K562 (cell line): ENCODE measurements at regions not wholly inside any gene's neighbourhood (a gene's known extent, or its start where the extent isn't known, plus 50 kb on each side); places are given as distances from the start of the nearest gene placed in this dataset.

Experiments used
- ATAC-seq: fragments of 200-7000 bp; cut with Tn5 transposase; 3 replicates; pipeline ENCODE4 v1.9.1; 2020; ENCODE audit warnings: moderate library complexity
- BruUV-seq: library from RNA; stranded (reverse); fragments of 400-500 nt; replicated peaks from 2 replicates; lab custom pipeline; 2021; lab: Mats Ljungman, UMichigan
- CTCF ChIA-PET: fragments of 300-600 bp; formaldehyde crosslinking; extraction: SDS; loops from one replicate; lab custom pipeline; 2021; ENCODE audit warnings: low intra/inter-chr PET ratio; lab: Yijun Ruan, JAX
- POLR2A ChIA-PET: fragments of 300-600, 350-650 bp; sonication (Branson Sonifier 250); formaldehyde crosslinking; extraction: SDS; loops from one replicate; lab custom pipeline; 2021; ENCODE audit warnings: antibody characterized with exemption, inconsistent platforms; lab: Yijun Ruan, JAX
- DNase-seq, 4 experiments: peaks; one replicate each; pipeline versions ENCODE4 v3.0.0 to v3.0.0-alpha.2; 2011 to 2018; ENCODE audit warnings: low spot score in 3 of 4, mixed read lengths in 3 of 4; ENCODE audit errors: extremely low read depth in 1 of 4
- FAIRE-seq: peaks from 2 replicates; lab custom pipeline; 2011; peaks lifted over from hg19 to GRCh38; lab: Jason Lieb, UNC
- H2AFZ ChIP-seq: 2 replicates; pipeline ENCODE4 v1.6.0; 2011; ENCODE audit warnings: low read depth, low read length, control low read depth, inconsistent platforms
- H3K27ac ChIP-seq: fragments of 200-600 bp; 3 replicates; pipeline ENCODE4 v1.8.0; 2011; ENCODE audit warnings: low read depth, mild to moderate bottlenecking, control low read depth, inconsistent platforms, low read length, moderate library complexity, mixed read lengths; ENCODE audit errors: extremely low read depth
- H3K27me3 ChIP-seq, 2 experiments: fragments of 300-600 bp in 1 of 2; 2 replicates in 1 of 2; 3 replicates in 1 of 2; pipeline versions ENCODE4 v1.6.0 to v1.8.0; 2011; ENCODE audit warnings: inconsistent platforms in 2 of 2, low read length in 2 of 2, mild to moderate bottlenecking in 1 of 2, mixed read lengths in 1 of 2, moderate library complexity in 1 of 2; ENCODE audit not compliant: control insufficient read depth in 2 of 2, insufficient read depth in 2 of 2
- H3K36me3 ChIP-seq: fragments of 300-600 bp; 3 replicates; pipeline ENCODE4 v1.8.0; 2011; ENCODE audit warnings: mild to moderate bottlenecking, low read length, inconsistent platforms; ENCODE audit not compliant: control insufficient read depth, insufficient read depth
- H3K4me1 ChIP-seq, 2 experiments: fragments of 200-600 bp in 1 of 2; replicated peaks in 1 of 2; 2 replicates in 1 of 2; 3 replicates in 1 of 2; pipeline versions ENCODE4 v1.5.1 to v1.8.0; 2011; ENCODE audit warnings: inconsistent platforms in 2 of 2, low read length in 2 of 2, mild to moderate bottlenecking in 1 of 2, mixed read lengths in 1 of 2, moderate library complexity in 1 of 2; ENCODE audit not compliant: control insufficient read depth in 2 of 2, insufficient read depth in 2 of 2
- H3K4me2 ChIP-seq: 2 replicates; pipeline ENCODE4 v1.6.1; 2011; ENCODE audit warnings: low read length, control low read depth, inconsistent platforms, mixed read lengths; ENCODE audit not compliant: insufficient read depth
- H3K4me3 ChIP-seq: fragments of 200-600 bp; sonication (generic), shearing (Covaris generic); 2 replicates; pipeline ENCODE4 v1.5.1; 2016; ENCODE audit warnings: control low read depth, inconsistent platforms
- H3K79me2 ChIP-seq: fragments of 200-600 bp; 3 replicates; pipeline ENCODE4 v1.8.0; 2011; ENCODE audit warnings: low read length, inconsistent platforms; ENCODE audit not compliant: control insufficient read depth, insufficient read depth
- H3K9ac ChIP-seq, 2 experiments: 2 replicates each; pipeline versions ENCODE4 v1.6.0 to v1.6.1; 2011; ENCODE audit warnings: low read depth in 2 of 2, low read length in 2 of 2, control low read depth in 1 of 2, inconsistent platforms in 1 of 2, mild to moderate bottlenecking in 1 of 2, mixed read lengths in 1 of 2; ENCODE audit not compliant: insufficient read depth in 1 of 2
- H3K9me1 ChIP-seq: one replicate; pipeline ENCODE4 v1.6.0; 2011; ENCODE audit warnings: inconsistent platforms, mild to moderate bottlenecking, low read length, moderate library complexity; ENCODE audit not compliant: control insufficient read depth, insufficient read depth
- H3K9me3 ChIP-seq: replicated peaks from 2 replicates; pipeline ENCODE4 v1.5.1; 2011; ENCODE audit warnings: low read depth, low read length, inconsistent platforms; ENCODE audit not compliant: control insufficient read depth, insufficient read depth
- H4K20me1 ChIP-seq: replicated peaks from 2 replicates; pipeline ENCODE4 v1.6.1; 2011; ENCODE audit warnings: low read length, inconsistent platforms, mixed read lengths; ENCODE audit not compliant: control insufficient read depth, insufficient read depth
- CLOCK ChIP-seq: fragments of 250-450 bp; sonication (Bioruptor Pico); IDR thresholded peaks from 2 replicates; pipeline ENCODE4 v1.4.0; 2020; ENCODE audit warnings: mild to moderate bottlenecking, moderate library complexity, borderline replicate concordance
- E2F1 ChIP-seq: sonication (generic); formaldehyde crosslinking; IDR thresholded peaks from 2 replicates; pipeline ENCODE4 v1.8.1; 2023; ENCODE audit warnings: mild to moderate bottlenecking, missing genetic modification reagents, moderate library complexity
- E2F4 ChIP-seq: sonication (generic); formaldehyde crosslinking; IDR thresholded peaks from 2 replicates; pipeline ENCODE4 v1.8.0; 2022; ENCODE audit warnings: mild to moderate bottlenecking, low read depth, missing genetic modification reagents
- FOXA3 ChIP-seq, 2 experiments: fragments of 450-650 bp in 1 of 2; sonication (generic) in 1 of 2; formaldehyde crosslinking; IDR thresholded peaks in 1 of 2; conservative IDR thresholded peaks in 1 of 2; 2 replicates each; pipeline versions ENCODE4 v1.4.0 to v1.8.0; 2020 to 2022; ENCODE audit warnings: mild to moderate bottlenecking in 2 of 2, missing genetic modification reagents in 1 of 2
- MXD1 ChIP-seq: fragments of 250-450 bp; sonication (Bioruptor Pico); IDR thresholded peaks from 2 replicates; pipeline ENCODE4 v1.8.0; 2021; ENCODE audit warnings: borderline replicate concordance, mild to moderate bottlenecking, moderate library complexity; ENCODE audit not compliant: poor library complexity, severe bottlenecking
- MXI1 ChIP-seq: IDR thresholded peaks from 2 replicates; pipeline ENCODE4 v1.6.1; 2011; ENCODE audit warnings: low read depth, mild to moderate bottlenecking, improper control_type of control experiment, low read length
- NR3C1 ChIP-seq: sonication (generic); formaldehyde crosslinking; IDR thresholded peaks from 2 replicates; pipeline ENCODE4 v1.8.1; 2022; ENCODE audit warnings: missing genetic modification reagents
- RBFOX2 ChIP-seq: fragments of 200-400 bp; formaldehyde crosslinking; IDR thresholded peaks from 2 replicates; pipeline ENCODE4 v1.6.1; 2017; ENCODE audit warnings: low read depth, mild to moderate bottlenecking, low read length, moderate library complexity
- TRIM25 ChIP-seq: fragments of 450-650 bp; IDR thresholded peaks from 2 replicates; pipeline ENCODE4 v1.7.0; 2016; ENCODE audit warnings: borderline replicate concordance
- VEZF1 ChIP-seq: fragments of 200-800 bp; sonication (Bioruptor generic); IDR thresholded peaks from 2 replicates; pipeline ENCODE4 v1.6.1; 2017; ENCODE audit warnings: missing genetic modification characterization, missing compliant biosample characterization
- ZNF449 ChIP-seq: fragments of 250-450 bp; sonication (Bioruptor Pico); IDR thresholded peaks from 2 replicates; pipeline ENCODE4 v1.8.0; 2022; ENCODE audit warnings: moderate library complexity, mild to moderate bottlenecking, inconsistent platforms
- in situ Hi-C: fragments of 300-500 bp; cut with MboI; formaldehyde crosslinking; loops from 4 replicates; pipeline ENCODE4 v1.15.0; 2018; ENCODE audit warnings: inconsistent platforms, mixed read lengths
- intact Hi-C: fragments of 100-400 bp; cut with micrococcal nuclease; formaldehyde crosslinking; loops from 2 replicates; pipeline ENCODE4 v1.14.2; 2022

GRCh38 chr13:83618966-83619365 lies 263.3 kb downstream of the SLITRK1 start:
- Histone ChIP-seq H4K20me1 (no peaks in the 10 kb centered on the region), H3K4me3 (no peak overlapping the region), H3K27me3 (no peaks in the 10 kb centered on the region), H3K4me1 (no peaks in the 10 kb centered on the region), H2AFZ (no peak overlapping the region), H3K79me2 (no peaks in the 10 kb centered on the region), H3K27ac (no peak overlapping the region), H3K9me1 (no peaks in the 10 kb centered on the region), H3K9me3 (no peaks in the 10 kb centered on the region), H3K9ac (no peak overlapping the region), H3K36me3 (no peaks in the 10 kb centered on the region), H3K4me2 (no peak overlapping the region)
- BruUV-seq: no TSS peak
- CTCF ChIA-PET: no interaction called here
- POLR2A ChIA-PET: no interaction called here
- DNase-seq (no peak), ATAC-seq (no peak), FAIRE-seq (no peak)
- intact Hi-C loops: no loop called here
- in situ Hi-C loops: no loop called here
- no peak for TF ChIP-seq CLOCK (CRISPR knock-in tag)
- no peak for TF ChIP-seq ZNF449 (CRISPR knock-in tag)
- TF ChIP-seq NR3C1 (CRISPR knock-in tag): no peak
- TF ChIP-seq RBFOX2: no peak
- TF ChIP-seq MXI1: no peak
- no peak for TF ChIP-seq TRIM25
- no peak for TF ChIP-seq MXD1
- no peak for TF ChIP-seq E2F1 (CRISPR knock-in tag)
- TF ChIP-seq VEZF1 (CRISPR knock-in tag): no peak
- TF ChIP-seq FOXA3 (CRISPR knock-in tag; conservative IDR thresholded peaks at IDR 0.05 in 1 of 2, IDR thresholded peaks at IDR 0.05 in 1 of 2): no peak
- TF ChIP-seq E2F4 (CRISPR knock-in tag): no peak
